ENCODE measurements at regions not wholly inside any gene's neighbourhood (a gene's known extent, or its start where the extent isn't known, plus 50 kb on each side); places are given as distances from the start of the nearest gene placed in this dataset.

DNA sequence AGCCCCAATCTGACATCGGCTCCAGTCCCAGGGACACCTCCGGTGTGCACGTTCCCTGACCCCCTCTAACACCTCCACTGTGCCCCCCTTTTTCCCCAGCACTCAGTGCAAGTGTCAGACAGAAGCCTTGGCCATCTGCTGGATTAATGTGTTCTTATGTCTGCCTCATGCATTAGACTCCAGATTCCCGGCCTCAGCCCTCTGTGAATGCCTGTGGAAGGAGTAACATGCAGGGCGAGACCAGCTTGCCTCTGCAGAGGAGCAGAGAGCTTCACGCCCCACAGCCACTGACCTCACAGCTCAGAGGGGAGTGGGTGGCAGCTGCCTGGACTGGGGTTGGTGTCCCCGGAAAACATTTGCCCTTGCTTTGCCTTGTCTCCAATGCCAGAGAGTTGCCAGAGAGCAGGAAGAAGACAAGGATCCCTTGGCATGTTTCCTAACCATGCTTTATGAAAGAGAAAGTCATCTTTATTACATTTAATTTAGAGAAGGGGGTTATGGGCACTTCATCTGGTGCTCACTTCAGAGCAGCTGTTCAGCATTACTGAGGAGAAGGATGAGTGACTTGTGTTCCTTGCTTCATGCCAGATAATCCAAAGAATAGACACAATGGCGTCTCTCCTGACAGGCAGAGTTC lies 91.6 kb upstream of the CXCL12 start:
- DNase-seq (ENCODE audit: low read depth in 3 of 3): no peak

GRCh38 chr10:44477046-44477425 lies 92.1 kb upstream of the CXCL12 start:
- no peak for DNase-seq (ENCODE audit: low read depth in 3 of 3)

GRCh38 chr10:44478040-44478439 lies 93.1 kb upstream of the CXCL12 start:
- no peak for DNase-seq (ENCODE audit: low read depth in 3 of 3)

DNA sequence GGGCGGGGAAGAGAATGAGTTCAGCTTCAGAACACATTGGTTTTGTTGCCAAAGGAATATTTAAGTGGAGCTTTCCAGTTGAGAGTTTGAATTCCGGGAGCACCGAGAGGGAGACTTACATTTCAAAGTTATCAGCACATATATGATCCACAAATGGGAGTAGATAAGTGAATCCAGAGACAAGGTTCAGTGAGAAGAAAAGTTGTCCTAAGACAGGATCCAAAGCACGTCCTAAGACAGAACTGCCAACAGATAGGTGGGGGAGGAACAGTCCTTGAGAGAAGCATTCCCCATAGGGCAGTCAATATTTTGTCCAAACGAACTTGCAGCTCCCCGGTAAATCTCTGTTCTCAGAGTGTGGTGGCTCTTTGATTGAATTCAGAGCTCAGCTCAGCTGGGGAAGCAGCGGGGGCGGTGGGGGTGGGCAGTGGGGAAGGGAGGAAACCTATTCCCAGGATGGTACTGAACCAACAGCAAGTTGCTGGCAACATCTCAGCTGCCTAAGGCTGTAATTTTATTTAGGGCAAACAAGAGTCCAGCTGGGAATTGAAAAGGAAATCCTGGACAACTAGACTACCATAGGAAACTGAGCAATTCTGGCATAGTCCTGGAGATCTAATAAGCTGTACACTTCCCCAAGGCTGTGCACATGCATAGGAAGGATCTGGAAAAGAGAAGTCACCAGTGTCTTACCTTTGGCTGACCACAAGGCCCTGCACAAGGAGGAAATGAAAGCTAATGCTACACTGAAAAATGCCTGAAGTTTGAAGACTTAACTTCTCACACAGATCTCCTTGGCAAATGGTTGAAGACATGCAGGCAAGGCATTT lies 94.2 kb upstream of the CXCL12 start:
- DNase-seq (ENCODE audit: low read depth in 3 of 3): no peak

DNA sequence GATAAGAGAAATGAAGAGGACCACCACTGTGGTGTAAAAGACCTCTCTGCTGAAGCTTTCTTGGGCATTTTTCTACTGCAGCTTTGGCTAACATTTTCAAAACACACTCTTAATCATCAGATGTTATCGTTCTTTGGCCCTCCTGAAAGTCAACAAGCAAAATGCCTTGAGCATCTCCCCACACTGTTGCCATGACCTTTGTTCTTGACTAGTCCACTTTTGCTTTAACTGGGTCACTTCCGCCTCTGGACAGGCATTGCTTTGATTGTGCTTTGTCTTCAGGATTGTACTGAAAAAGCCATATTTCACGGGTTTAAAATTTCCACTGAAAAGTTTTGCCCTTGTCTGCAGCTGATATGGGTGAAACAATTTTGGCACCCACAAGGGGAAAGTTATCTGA lies 107.8 kb upstream of the CXCL12 start:
- DNase-seq (ENCODE audit: low read depth in 3 of 3): no peak

DNA sequence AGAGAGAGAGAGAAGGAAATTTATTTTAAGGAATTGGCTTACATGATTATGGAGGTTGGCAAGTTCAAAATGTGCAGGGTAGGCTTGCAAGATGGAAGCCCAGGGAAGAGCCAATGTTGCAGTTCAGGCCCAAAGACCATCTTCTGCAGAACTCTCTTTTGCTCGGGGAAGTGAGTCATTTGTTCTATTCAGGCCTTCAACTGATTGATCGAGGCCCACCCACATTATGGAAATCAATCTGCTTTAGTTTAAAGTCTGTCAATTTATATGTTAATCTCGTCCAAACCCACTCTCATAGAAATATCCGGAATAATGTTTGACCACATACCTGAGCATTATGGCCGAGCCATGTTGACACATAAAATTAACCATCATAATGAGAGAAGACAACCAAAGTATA lies 113.3 kb upstream of the CXCL12 start:
- DNase-seq (ENCODE audit: low read depth in 3 of 3): no peak

- DNase-seq (ENCODE audit: low read depth in 3 of 3): no peak
These were observed 115.6 kb upstream of the CXCL12 start for GRCh38 chr10:44500451-44500850.

GRCh38 chr10:44506386-44506785 lies 121.5 kb upstream of the CXCL12 start:
- DNase-seq (ENCODE audit: low read depth in 3 of 3): no peak

- DNase-seq (ENCODE audit: low read depth in 3 of 3): no peak
These were observed 125.7 kb upstream of the CXCL12 start for GRCh38 chr10:44510379-44511115.

GRCh38 chr10:44511166-44511565 lies 126.3 kb upstream of the CXCL12 start:
- no peak for DNase-seq (ENCODE audit: low read depth in 3 of 3)

DNA sequence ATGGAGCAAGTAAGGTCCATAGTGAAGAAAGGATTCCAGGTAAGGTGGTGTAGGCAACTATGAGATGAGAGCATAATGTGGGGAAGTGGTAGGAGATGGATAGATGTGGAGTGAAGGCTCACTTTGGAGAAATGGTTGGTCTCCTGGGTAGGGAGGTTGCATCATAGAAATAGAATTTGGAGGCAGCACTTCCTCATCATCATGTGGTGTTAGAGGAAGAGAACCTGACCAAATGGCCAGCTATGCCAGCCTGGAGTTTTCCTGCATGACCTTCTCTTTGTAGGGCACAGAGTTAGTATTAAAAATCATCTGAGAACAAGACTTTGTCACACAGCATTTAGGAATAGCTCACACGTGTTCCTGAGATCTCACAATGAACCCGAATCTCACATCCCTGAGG lies 126.7 kb upstream of the CXCL12 start:
- DNase-seq (ENCODE audit: low read depth in 3 of 3): no peak

DNA sequence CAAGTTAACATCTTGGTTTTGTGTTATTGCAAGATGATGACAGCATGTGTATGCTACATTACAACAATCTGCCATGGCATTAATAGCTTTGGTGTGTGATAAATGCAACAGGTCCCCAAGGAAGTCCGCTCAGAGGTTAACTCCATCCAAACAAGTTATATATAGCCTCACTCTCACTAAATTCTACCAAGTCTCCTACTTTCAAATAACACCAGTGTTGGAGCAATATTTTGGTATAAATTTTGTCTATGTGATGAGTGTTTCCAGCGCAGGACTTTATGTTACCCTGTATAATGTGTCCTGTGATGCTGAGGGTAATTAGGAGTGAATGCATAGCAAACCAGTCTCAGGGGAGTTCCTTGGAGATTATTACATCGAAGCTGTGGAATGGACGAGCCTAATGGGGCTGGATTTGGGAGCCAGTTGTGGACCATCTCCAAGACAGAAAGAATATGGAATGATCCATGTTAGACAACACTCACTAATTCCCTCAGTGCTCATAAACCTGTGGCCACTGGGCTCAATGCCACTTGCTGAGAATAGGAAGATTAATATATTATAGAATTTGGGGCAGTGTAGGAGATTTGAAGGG lies 127.6 kb upstream of the CXCL12 start:
- DNase-seq (ENCODE audit: low read depth in 3 of 3): no peak

GRCh38 chr10:44513591-44513990 lies 128.7 kb upstream of the CXCL12 start:
- DNase-seq (ENCODE audit: low read depth in 3 of 3): no peak

GRCh38 chr10:44516891-44517290 lies 132.0 kb upstream of the CXCL12 start:
- no peak for DNase-seq (ENCODE audit: low read depth in 3 of 3)

DNA sequence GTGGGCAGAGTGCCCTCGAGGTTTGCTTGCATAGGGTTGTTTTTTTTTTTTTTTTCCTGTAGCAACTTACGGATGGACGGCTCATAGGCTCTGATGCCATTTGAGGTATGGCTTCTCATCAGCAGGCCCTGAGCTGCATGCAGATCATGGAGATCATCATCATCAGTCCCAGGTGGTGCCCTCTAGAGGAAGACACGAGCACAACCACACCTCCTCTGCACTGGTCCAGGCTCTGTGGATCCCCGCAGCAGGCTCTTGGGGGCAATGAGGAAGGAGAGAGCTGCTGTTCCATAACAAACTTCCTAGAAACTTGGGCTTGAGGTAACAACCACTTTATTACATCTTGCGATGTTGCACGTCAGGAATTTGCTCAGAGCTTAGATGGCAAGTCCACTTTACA lies 132.7 kb upstream of the CXCL12 start:
- DNase-seq (ENCODE audit: low read depth in 3 of 3): no peak

- DNase-seq (ENCODE audit: low read depth in 3 of 3): no peak
These were observed 134.5 kb upstream of the CXCL12 start for GRCh38 chr10:44519361-44519760.

- DNase-seq (ENCODE audit: low read depth in 3 of 3): no peak
These were observed 135.8 kb upstream of the CXCL12 start for GRCh38 chr10:44520651-44521050.

GRCh38 chr10:44539178-44539577 lies 154.3 kb upstream of the CXCL12 start:
- DNase-seq (ENCODE audit: low read depth in 3 of 3): no peak

- DNase-seq (ENCODE audit: low read depth in 3 of 3): no peak
These were observed 167.8 kb upstream of the CXCL12 start for GRCh38 chr10:44552726-44553125.

GRCh38 chr10:44557596-44558191 lies 172.8 kb upstream of the CXCL12 start:
- DNase-seq (ENCODE audit: low read depth in 3 of 3): no peak

- no peak for DNase-seq (ENCODE audit: low read depth in 3 of 3)
These were observed 173.6 kb upstream of the CXCL12 start for GRCh38 chr10:44558521-44558920.

DNA sequence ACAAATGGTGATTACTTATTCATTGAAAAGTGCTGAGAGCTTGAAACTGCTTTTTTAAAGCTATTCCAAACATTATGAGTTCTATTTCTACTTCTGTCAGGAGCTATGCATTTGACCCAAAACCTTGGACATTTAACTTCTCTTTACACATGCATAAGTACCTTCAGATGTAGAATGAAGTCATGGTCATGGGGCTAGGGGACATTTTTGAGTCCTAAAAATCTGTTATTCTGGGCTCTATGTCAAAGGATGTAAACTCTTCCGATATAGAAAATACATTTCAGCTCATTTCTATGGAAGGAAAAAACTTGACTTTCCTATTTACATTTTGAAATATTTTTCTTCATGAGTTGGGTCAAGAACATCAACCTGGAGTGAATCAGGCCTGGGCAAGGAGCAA lies 179.5 kb upstream of the CXCL12 start:
- no peak for DNase-seq (ENCODE audit: low read depth in 3 of 3)
